ENCODE measurements at regions not wholly inside any gene's neighbourhood (a gene's known extent, or its start where the extent isn't known, plus 50 kb on each side); places are given as distances from the start of the nearest gene placed in this dataset.

GRCh38 chr9:106111039-106111730, 416.8 kb downstream of the TMEM38B start:
- no peak for DNase-seq
- 51% methylated on average over 6 of the region's 6 CpGs for WGBS
- Histone ChIP-seq H3K27ac (ENCODE audit: low read length, poor library complexity, severe bottlenecking) (no peak overlapping the region), H3K4ac (ENCODE audit: low read depth in 1 of 2, low read length in 2 of 2) (no peak overlapping the region), H2BK12ac (ENCODE audit: low read length in 2 of 2) (no peak overlapping the region), H3K4me1 (ENCODE audit: control insufficient read depth, insufficient read depth, low read depth, low read length) (no peaks in the 10 kb centered on the region), H3K27me3 (ENCODE audit: control insufficient read depth in 1 of 2, insufficient read depth in 1 of 2, low read length in 2 of 2) (no peaks in the 10 kb centered on the region), H3K9ac (ENCODE audit: low read length) (no peak overlapping the region), H3K9me3 (ENCODE audit: control insufficient read depth, low read length) (peaks cover 3% of the 10 kb centered on the region), H3K79me1 (replicated peaks; ENCODE audit: low read length, poor library complexity, severe bottlenecking) (no peaks in the 10 kb centered on the region), H3K18ac (ENCODE audit: low read depth in 1 of 2, low read length in 2 of 2) (no peak overlapping the region), H4K8ac (ENCODE audit: low read length) (no peak overlapping the region), H2BK5ac (ENCODE audit: low read depth, low read length, poor library complexity, severe bottlenecking) (no peak overlapping the region), H3K14ac (ENCODE audit: low read length in 2 of 2) (no peak overlapping the region), H3K4me3 (ENCODE audit: insufficient read depth in 1 of 2, low read depth in 1 of 2, low read length in 2 of 2) (no peak overlapping the region), H2AK5ac (ENCODE audit: low read length, severe bottlenecking) (no peak overlapping the region), H2BK15ac (ENCODE audit: low read depth, poor library complexity, severe bottlenecking) (no peak overlapping the region), H2AFZ (ENCODE audit: low read depth, low read length) (no peak overlapping the region), H3K23ac (ENCODE audit: low read length in 2 of 2) (no peak overlapping the region), H3K36me3 (ENCODE audit: control insufficient read depth in 1 of 2, insufficient read depth in 2 of 2, low read depth in 1 of 2, low read length in 2 of 2) (no peaks in the 10 kb centered on the region), H4K91ac (ENCODE audit: low read length) (no peak overlapping the region), H2BK120ac (ENCODE audit: low read depth, low read length) (no peak overlapping the region), H3K4me2 (ENCODE audit: low read length, poor library complexity, severe bottlenecking) (no peak overlapping the region)

- Histone ChIP-seq H3K36me3 (ENCODE audit: control insufficient read depth in 1 of 2, insufficient read depth in 2 of 2, low read depth in 1 of 2, low read length in 2 of 2) (no peaks in the 10 kb centered on the region), H3K4me3 (ENCODE audit: insufficient read depth in 1 of 2, low read depth in 1 of 2, low read length in 2 of 2) (no peak overlapping the region), H3K79me1 (replicated peaks; ENCODE audit: low read length, poor library complexity, severe bottlenecking) (no peaks in the 10 kb centered on the region), H3K4ac (ENCODE audit: low read depth in 1 of 2, low read length in 2 of 2) (no peak overlapping the region), H3K23ac (ENCODE audit: low read length in 2 of 2) (no peak overlapping the region), H2AK5ac (ENCODE audit: low read length, severe bottlenecking) (no peak overlapping the region), H2BK5ac (ENCODE audit: low read depth, low read length, poor library complexity, severe bottlenecking) (no peak overlapping the region), H3K27me3 (ENCODE audit: control insufficient read depth in 1 of 2, insufficient read depth in 1 of 2, low read length in 2 of 2) (no peaks in the 10 kb centered on the region), H2BK15ac (ENCODE audit: low read depth, poor library complexity, severe bottlenecking) (no peak overlapping the region), H3K27ac (ENCODE audit: low read length, poor library complexity, severe bottlenecking) (no peak overlapping the region), H3K18ac (ENCODE audit: low read depth in 1 of 2, low read length in 2 of 2) (no peak overlapping the region), H3K4me2 (ENCODE audit: low read length, poor library complexity, severe bottlenecking) (no peak overlapping the region), H4K91ac (ENCODE audit: low read length) (no peak overlapping the region), H3K9me3 (ENCODE audit: control insufficient read depth, low read length) (peaks cover 3% of the 10 kb centered on the region), H2AFZ (ENCODE audit: low read depth, low read length) (no peak overlapping the region), H3K9ac (ENCODE audit: low read length) (no peak overlapping the region), H2BK12ac (ENCODE audit: low read length in 2 of 2) (no peak overlapping the region), H4K8ac (ENCODE audit: low read length) (no peak overlapping the region), H3K14ac (ENCODE audit: low read length in 2 of 2) (no peak overlapping the region), H3K4me1 (ENCODE audit: control insufficient read depth, insufficient read depth, low read depth, low read length) (no peaks in the 10 kb centered on the region), H2BK120ac (ENCODE audit: low read depth, low read length) (no peak overlapping the region)
- no peak for DNase-seq
- 97% methylated on average over 5 of the region's 5 CpGs for WGBS
These were observed 418.6 kb downstream of the TMEM38B start for GRCh38 chr9:106112935-106113334.

DNA sequence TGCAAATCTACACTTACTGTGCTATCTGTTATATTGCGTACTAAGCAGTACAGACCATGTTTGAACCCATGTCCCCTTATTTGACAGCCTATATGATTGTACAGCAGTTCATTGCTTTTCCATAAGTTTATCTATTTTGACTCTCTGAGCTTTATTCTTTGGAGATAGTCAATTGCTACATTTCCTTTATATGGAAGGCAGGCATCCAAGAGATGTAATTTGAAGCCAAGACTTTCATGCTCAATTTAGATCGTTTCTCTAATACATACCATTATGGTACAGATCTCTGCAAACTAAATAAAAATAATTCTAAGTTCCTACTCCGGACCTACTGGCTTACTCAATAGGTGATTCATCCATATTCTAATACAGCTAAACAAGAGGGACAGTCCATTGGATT, 424.8 kb downstream of the TMEM38B start:
- DNase-seq = no peak
- Histone ChIP-seq H3K79me1 (replicated peaks; ENCODE audit: low read length, poor library complexity, severe bottlenecking) (no peaks in the 10 kb centered on the region), H2BK5ac (ENCODE audit: low read depth, low read length, poor library complexity, severe bottlenecking) (no peak overlapping the region), H3K9me3 (ENCODE audit: control insufficient read depth, low read length) (peaks cover 1% of the 10 kb centered on the region), H4K91ac (ENCODE audit: low read length) (no peak overlapping the region), H2BK120ac (ENCODE audit: low read depth, low read length) (no peak overlapping the region), H4K8ac (ENCODE audit: low read length) (no peak overlapping the region), H3K4me1 (ENCODE audit: control insufficient read depth, insufficient read depth, low read depth, low read length) (no peaks in the 10 kb centered on the region), H2BK15ac (ENCODE audit: low read depth, poor library complexity, severe bottlenecking) (no peak overlapping the region), H3K4me3 (ENCODE audit: insufficient read depth in 1 of 2, low read depth in 1 of 2, low read length in 2 of 2) (no peak overlapping the region), H3K4ac (ENCODE audit: low read depth in 1 of 2, low read length in 2 of 2) (no peak overlapping the region), H3K9ac (ENCODE audit: low read length) (no peak overlapping the region), H2AK5ac (ENCODE audit: low read length, severe bottlenecking) (no peak overlapping the region), H3K27me3 (ENCODE audit: control insufficient read depth in 1 of 2, insufficient read depth in 1 of 2, low read length in 2 of 2) (no peaks in the 10 kb centered on the region), H3K27ac (ENCODE audit: low read length, poor library complexity, severe bottlenecking) (no peak overlapping the region), H3K18ac (ENCODE audit: low read depth in 1 of 2, low read length in 2 of 2) (no peak overlapping the region), H3K23ac (ENCODE audit: low read length in 2 of 2) (no peak overlapping the region), H3K4me2 (ENCODE audit: low read length, poor library complexity, severe bottlenecking) (no peak overlapping the region), H2AFZ (ENCODE audit: low read depth, low read length) (no peak overlapping the region), H2BK12ac (ENCODE audit: low read length in 2 of 2) (no peak overlapping the region), H3K14ac (ENCODE audit: low read length in 2 of 2) (no peak overlapping the region), H3K36me3 (ENCODE audit: control insufficient read depth in 1 of 2, insufficient read depth in 2 of 2, low read depth in 1 of 2, low read length in 2 of 2) (no peaks in the 10 kb centered on the region)
- 91% methylated on average over 2 of the region's 3 CpGs for WGBS

DNA sequence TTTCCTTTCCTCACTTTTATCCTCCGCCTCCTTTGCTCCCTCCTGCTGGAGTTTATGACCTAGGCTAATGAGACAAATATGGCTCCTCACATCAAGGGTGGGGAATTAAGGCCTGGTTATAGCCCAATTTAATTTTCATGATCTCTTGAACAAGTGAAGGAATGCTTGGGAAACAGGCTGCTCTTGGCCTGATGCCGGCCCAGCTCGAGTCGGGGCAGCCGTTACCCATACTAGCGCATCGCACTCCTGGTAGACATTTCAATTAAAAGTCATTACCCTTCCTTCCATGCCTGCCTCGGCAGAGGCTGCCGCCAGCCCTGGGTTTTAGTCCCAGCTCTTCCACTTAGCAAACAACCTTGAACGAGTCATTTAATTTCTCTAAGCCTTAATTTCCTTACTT, 425.7 kb downstream of the TMEM38B start:
- DNase-seq = no peak
- H2BK15ac ChIP-seq (ENCODE audit: low read depth, poor library complexity, severe bottlenecking) = no peak overlapping the region
- H2BK120ac ChIP-seq (ENCODE audit: low read depth, low read length) = no peak overlapping the region
- peaks cover 5% of the 10 kb centered on the region for H3K9me3 ChIP-seq (ENCODE audit: control insufficient read depth, low read length)
- no peak overlapping the region for H3K4me2 ChIP-seq (ENCODE audit: low read length, poor library complexity, severe bottlenecking)
- H3K4ac ChIP-seq (ENCODE audit: low read depth in 1 of 2, low read length in 2 of 2) = no peak overlapping the region
- no peak overlapping the region for H3K27ac ChIP-seq (ENCODE audit: low read length, poor library complexity, severe bottlenecking)
- H2AK5ac ChIP-seq (ENCODE audit: low read length, severe bottlenecking) = no peak overlapping the region
- 93% methylated on average over 7 of the region's 10 CpGs for WGBS
- H3K23ac ChIP-seq (ENCODE audit: low read length in 2 of 2) = no peak overlapping the region
- no peak overlapping the region for H2BK12ac ChIP-seq (ENCODE audit: low read length in 2 of 2)
- H3K14ac ChIP-seq (ENCODE audit: low read length in 2 of 2) = no peak overlapping the region
- H4K91ac ChIP-seq (ENCODE audit: low read length) = no peak overlapping the region
- H4K8ac ChIP-seq (ENCODE audit: low read length) = no peak overlapping the region
- H2BK5ac ChIP-seq (ENCODE audit: low read depth, low read length, poor library complexity, severe bottlenecking) = no peak overlapping the region
- H3K18ac ChIP-seq (ENCODE audit: low read depth in 1 of 2, low read length in 2 of 2) = no peak overlapping the region
- H3K36me3 ChIP-seq (ENCODE audit: control insufficient read depth in 1 of 2, insufficient read depth in 2 of 2, low read depth in 1 of 2, low read length in 2 of 2) = no peaks in the 10 kb centered on the region
- no peak overlapping the region for H3K4me3 ChIP-seq (ENCODE audit: insufficient read depth in 1 of 2, low read depth in 1 of 2, low read length in 2 of 2)
- H3K4me1 ChIP-seq (ENCODE audit: control insufficient read depth, insufficient read depth, low read depth, low read length) = no peaks in the 10 kb centered on the region
- H3K79me1 ChIP-seq (replicated peaks; ENCODE audit: low read length, poor library complexity, severe bottlenecking) = no peaks in the 10 kb centered on the region
- no peak overlapping the region for H2AFZ ChIP-seq (ENCODE audit: low read depth, low read length)
- no peaks in the 10 kb centered on the region for H3K27me3 ChIP-seq (ENCODE audit: control insufficient read depth in 1 of 2, insufficient read depth in 1 of 2, low read length in 2 of 2)
- H3K9ac ChIP-seq (ENCODE audit: low read length) = no peak overlapping the region

All from mesenchymal stem cell (in vitro differentiated cells and primary cell).